Trophoblast cell (in vitro differentiated cells and primary cell): ENCODE measurements at regions not wholly inside any gene's neighbourhood (a gene's known extent, or its start where the extent isn't known, plus 50 kb on each side); places are given as distances from the start of the nearest gene placed in this dataset.
A peak's percentile ranks its signal among the peaks of the same experiment; 100 is the strongest.

Experiments
- DNase-seq, 2 donors: peaks; one replicate each; pipeline ENCODE4 v3.0.0-alpha.2; 2016
- H2AFZ ChIP-seq: 2 replicates; pipeline ENCODE4 v1.6.1; 2013; ENCODE audit warnings: low read length, moderate library complexity, mild to moderate bottlenecking; ENCODE audit not compliant: insufficient read depth, poor library complexity
- H2AK5ac ChIP-seq: 2 replicates; pipeline ENCODE4 v1.6.1; 2013; ENCODE audit warnings: mild to moderate bottlenecking, low read length
- H2BK120ac ChIP-seq: 2 replicates; pipeline ENCODE4 v1.6.1; 2013; ENCODE audit warnings: low read length, mild to moderate bottlenecking, moderate library complexity; ENCODE audit not compliant: insufficient read depth, poor library complexity
- H2BK12ac ChIP-seq: 2 replicates; pipeline ENCODE4 v1.6.1; 2013; ENCODE audit warnings: mild to moderate bottlenecking, low read length, moderate library complexity
- H2BK5ac ChIP-seq: 2 replicates; pipeline ENCODE4 v1.6.1; 2013; ENCODE audit warnings: low read length, low read depth, moderate library complexity, mild to moderate bottlenecking; ENCODE audit not compliant: poor library complexity
- H3K14ac ChIP-seq: 2 replicates; pipeline ENCODE4 v1.6.1; 2013; ENCODE audit warnings: mild to moderate bottlenecking, low read length
- H3K18ac ChIP-seq: 2 replicates; pipeline ENCODE4 v1.6.1; 2013; ENCODE audit warnings: mild to moderate bottlenecking, low read length
- H3K23ac ChIP-seq: 2 replicates; pipeline ENCODE4 v1.6.1; 2013; ENCODE audit warnings: low read length
- H3K27ac ChIP-seq: 2 replicates; pipeline ENCODE4 v1.5.1; 2013; ENCODE audit warnings: low read depth, mild to moderate bottlenecking, inconsistent platforms, low read length, moderate library complexity
- H3K27me3 ChIP-seq: 2 replicates; pipeline ENCODE4 v1.6.1; 2013; ENCODE audit warnings: inconsistent platforms, mild to moderate bottlenecking, low read length, moderate library complexity; ENCODE audit not compliant: insufficient read depth
- H3K36me3 ChIP-seq, 2 experiments: 1 replicate in 1 of 2; 2 replicates in 1 of 2; pipeline ENCODE4 v1.6.1; 2013; ENCODE audit warnings: low read length in 2 of 2, mild to moderate bottlenecking in 2 of 2, moderate library complexity in 1 of 2; ENCODE audit not compliant: insufficient read depth in 2 of 2, control insufficient read depth in 1 of 2
- H3K4ac ChIP-seq: 2 replicates; pipeline ENCODE4 v1.6.1; 2013; ENCODE audit warnings: low read depth, mild to moderate bottlenecking, low read length, moderate library complexity
- H3K4me1 ChIP-seq, 2 experiments: 1 replicate in 1 of 2; 2 replicates in 1 of 2; pipeline ENCODE4 v1.6.1; 2013; ENCODE audit warnings: low read length in 2 of 2, mild to moderate bottlenecking in 2 of 2, moderate library complexity in 1 of 2; ENCODE audit not compliant: insufficient read depth in 2 of 2, control insufficient read depth in 1 of 2
- H3K4me2 ChIP-seq: 2 replicates; pipeline ENCODE4 v1.6.1; 2013; ENCODE audit warnings: inconsistent platforms, mild to moderate bottlenecking, low read length, moderate library complexity
- H3K4me3 ChIP-seq: 2 replicates; pipeline ENCODE4 v1.5.1; 2013; ENCODE audit warnings: mild to moderate bottlenecking, low read depth, low read length, inconsistent platforms
- H3K79me1 ChIP-seq: one replicate; pipeline ENCODE4 v1.6.1; 2013; ENCODE audit warnings: low read length
- H3K79me2 ChIP-seq: 2 replicates; pipeline ENCODE4 v1.6.1; 2013; ENCODE audit warnings: low read length, mild to moderate bottlenecking; ENCODE audit not compliant: control insufficient read depth, insufficient read depth, poor library complexity
- H3K9ac ChIP-seq: 2 replicates; pipeline ENCODE4 v1.6.1; 2013; ENCODE audit warnings: mild to moderate bottlenecking, low read length
- H3K9me3 ChIP-seq: 2 replicates; pipeline ENCODE4 v1.6.1; 2013; ENCODE audit warnings: low read depth, mild to moderate bottlenecking, control low read depth, inconsistent platforms, low read length; ENCODE audit not compliant: insufficient read depth
- H4K12ac ChIP-seq: 2 replicates; pipeline ENCODE4 v1.6.1; 2013; ENCODE audit warnings: low read depth, mild to moderate bottlenecking, low read length, moderate library complexity
- H4K8ac ChIP-seq: 2 replicates; pipeline ENCODE4 v1.6.1; 2013; ENCODE audit warnings: low read depth, mild to moderate bottlenecking, low read length, moderate library complexity
- H4K91ac ChIP-seq: one replicate; pipeline ENCODE4 v1.6.1; 2013; ENCODE audit warnings: low read depth, mild to moderate bottlenecking, low read length, moderate library complexity
- WGBS: extraction: QIAGEN DNeasy Blood & Tissue Kit; methylation state at CpG from one replicate; pipeline ENCODE4 v1.1.7; 2013; ENCODE audit warnings: missing lambda C conversion rate; ENCODE audit not compliant: insufficient read length, insufficient coverage; ENCODE audit errors: extremely low coverage; 5-methylcytosine and 5-hydroxymethylcytosine counted together

DNA sequence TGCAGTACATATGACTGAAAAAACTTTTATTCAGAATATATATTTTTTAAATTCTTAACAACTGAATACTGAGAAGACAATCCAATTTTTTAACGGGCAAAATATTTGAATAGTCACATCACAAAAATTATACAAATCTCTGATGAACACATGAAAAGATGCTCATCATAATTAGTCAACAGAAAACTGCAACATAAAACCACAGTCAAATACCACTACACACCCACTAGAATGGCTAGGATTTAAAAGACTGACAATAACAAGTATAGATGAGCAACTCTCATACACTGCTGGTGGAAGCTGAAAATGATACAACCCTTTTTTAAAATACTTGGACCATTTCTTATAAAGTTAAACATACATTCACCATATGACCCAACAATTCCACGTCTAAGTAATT is 87.7 kb upstream of the TNFSF4 start:
- Histone ChIP-seq H3K23ac (no peak overlapping the region), H3K27ac (no peak overlapping the region), H3K18ac (no peak overlapping the region), H3K79me2 (no peaks in the 10 kb centered on the region), H3K9me3 (no peaks in the 10 kb centered on the region), H2AFZ (no peak overlapping the region), H4K8ac (no peak overlapping the region), H4K12ac (no peak overlapping the region), H3K79me1 (no peaks in the 10 kb centered on the region), H2BK5ac (no peak overlapping the region), H2AK5ac (no peak overlapping the region), H2BK12ac (no peak overlapping the region), H3K36me3 (no peaks in the 10 kb centered on the region), H3K4me2 (no peak overlapping the region), H3K4me3 (no peak overlapping the region), H3K4me1 (no peaks in the 10 kb centered on the region), H2BK120ac (no peak overlapping the region), H4K91ac (no peak overlapping the region), H3K4ac (no peak overlapping the region), H3K27me3 (no peaks in the 10 kb centered on the region), H3K14ac (no peak overlapping the region), H3K9ac (no peak overlapping the region)
- DNase-seq, result no peak
- WGBS, result no CpG with 5 or more reads among the region's 2 CpGs

DNA sequence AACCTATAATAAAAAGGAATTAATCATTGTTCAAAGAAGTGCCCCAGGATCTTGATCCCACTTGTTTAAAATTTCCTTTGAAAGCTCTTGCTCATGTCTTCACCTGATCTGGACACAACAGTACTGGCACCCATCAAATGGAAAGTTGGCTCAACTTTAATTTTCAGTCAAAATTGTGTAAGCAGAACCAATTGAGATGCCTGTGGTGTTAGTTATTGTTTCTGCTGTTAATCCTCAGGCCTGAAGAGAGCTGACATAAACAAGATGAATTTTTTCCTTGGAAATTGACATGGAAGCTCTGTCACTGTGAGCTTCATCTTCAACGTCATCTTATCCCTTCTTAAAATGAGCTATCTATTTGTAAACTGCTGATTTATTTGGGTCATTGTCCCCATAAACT is 88.3 kb upstream of the TNFSF4 start:
- Histone ChIP-seq H2BK120ac (no peak overlapping the region), H3K4me2 (no peak overlapping the region), H3K9me3 (no peaks in the 10 kb centered on the region), H3K27me3 (no peaks in the 10 kb centered on the region), H2AFZ (no peak overlapping the region), H3K79me2 (no peaks in the 10 kb centered on the region), H3K27ac (no peak overlapping the region), H3K4me1 (no peaks in the 10 kb centered on the region), H3K23ac (no peak overlapping the region), H3K9ac (no peak overlapping the region), H3K18ac (no peak overlapping the region), H2AK5ac (no peak overlapping the region), H3K4ac (no peak overlapping the region), H3K14ac (no peak overlapping the region), H2BK12ac (no peak overlapping the region), H4K91ac (no peak overlapping the region), H4K12ac (no peak overlapping the region), H3K36me3 (no peaks in the 10 kb centered on the region), H3K79me1 (no peaks in the 10 kb centered on the region), H3K4me3 (no peak overlapping the region), H2BK5ac (no peak overlapping the region), H4K8ac (no peak overlapping the region)
- no peak for DNase-seq
- no CpG with 5 or more reads among the region's 1 CpG for WGBS

GRCh38 chr1:173295995-173296394 is 88.9 kb upstream of the TNFSF4 start:
- H3K9me3 ChIP-seq, result no peaks in the 10 kb centered on the region
- no peaks in the 10 kb centered on the region for H3K79me1 ChIP-seq
- H2BK5ac ChIP-seq, result no peak overlapping the region
- no peak overlapping the region for H4K12ac ChIP-seq
- H3K4me2 ChIP-seq, result no peak overlapping the region
- H2AFZ ChIP-seq, result no peak overlapping the region
- H3K4ac ChIP-seq, result no peak overlapping the region
- no peaks in the 10 kb centered on the region for H3K36me3 ChIP-seq
- no peak overlapping the region for H3K27ac ChIP-seq
- H3K18ac ChIP-seq, result no peak overlapping the region
- H2BK12ac ChIP-seq, result no peak overlapping the region
- no peak overlapping the region for H3K23ac ChIP-seq
- no peak overlapping the region for H3K4me3 ChIP-seq
- DNase-seq, result peak in 1 of 2 donors; percentile 6
- H3K14ac ChIP-seq, result no peak overlapping the region
- H4K91ac ChIP-seq, result no peak overlapping the region
- no peaks in the 10 kb centered on the region for H3K4me1 ChIP-seq
- H2AK5ac ChIP-seq, result no peak overlapping the region
- no peak overlapping the region for H3K9ac ChIP-seq
- no peaks in the 10 kb centered on the region for H3K27me3 ChIP-seq
- no peak overlapping the region for H2BK120ac ChIP-seq
- no CpG with 5 or more reads among the region's 1 CpG for WGBS
- H3K79me2 ChIP-seq, result no peaks in the 10 kb centered on the region
- no peak overlapping the region for H4K8ac ChIP-seq

- Histone ChIP-seq H4K8ac (no peak overlapping the region), H3K9me3 (no peaks in the 10 kb centered on the region), H3K79me2 (no peaks in the 10 kb centered on the region), H2AK5ac (no peak overlapping the region), H3K9ac (no peak overlapping the region), H4K91ac (no peak overlapping the region), H3K27ac (no peak overlapping the region), H3K4me2 (no peak overlapping the region), H3K4ac (no peak overlapping the region), H2BK120ac (no peak overlapping the region), H2AFZ (no peak overlapping the region), H4K12ac (no peak overlapping the region), H3K18ac (no peak overlapping the region), H2BK12ac (no peak overlapping the region), H3K23ac (no peak overlapping the region), H3K79me1 (no peaks in the 10 kb centered on the region), H3K14ac (no peak overlapping the region), H3K36me3 (no peaks in the 10 kb centered on the region), H2BK5ac (no peak overlapping the region), H3K4me1 (no peaks in the 10 kb centered on the region), H3K27me3 (no peaks in the 10 kb centered on the region), H3K4me3 (no peak overlapping the region)
- DNase-seq, result no peak
- no CpG with 5 or more reads among the region's 4 CpGs for WGBS
These were observed 90.8 kb upstream of the TNFSF4 start for GRCh38 chr1:173297798-173298391.
